Fibroblast of skin of abdomen (primary cell): ENCODE measurements at regions not wholly inside any gene's neighbourhood (a gene's known extent, or its start where the extent isn't known, plus 50 kb on each side); places are given as distances from the start of the nearest gene placed in this dataset.
A peak's percentile ranks its signal among the peaks of the same experiment; 100 is the strongest.
"Not testable (repeated sequence)": the region's sequence is repeated elsewhere in the genome, so short reads cannot be mapped to it uniquely, and the experiment has no call there.

Experiments
- DNase-seq: peaks from one replicate; pipeline ENCODE4 v3.0.0-alpha.2; 2013

DNA sequence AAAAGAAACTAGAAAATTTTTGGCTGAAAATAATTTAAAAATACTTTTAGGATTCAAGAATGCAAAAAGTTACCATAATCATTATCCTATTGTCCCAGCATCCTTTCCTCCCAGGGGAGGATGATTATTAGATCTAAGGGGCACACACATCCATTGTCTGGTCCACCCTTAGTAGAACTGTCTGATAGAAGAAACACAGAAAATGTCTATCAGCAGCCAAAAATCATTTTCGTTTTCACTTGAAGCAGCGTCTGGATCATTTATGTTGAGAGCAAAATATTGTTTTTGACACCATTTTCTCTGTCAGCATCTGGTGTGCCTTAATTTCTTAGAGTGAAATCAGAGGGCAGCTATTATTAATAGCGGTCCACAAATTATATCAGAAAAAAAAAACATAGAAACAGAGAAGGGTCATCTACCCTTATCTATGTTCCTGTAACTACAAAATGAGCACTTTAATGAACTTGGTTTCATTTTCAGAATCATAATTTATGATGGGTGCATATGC is 446.3 kb downstream of the TRAM1L1 start:
- DNase-seq = no peak

DNA sequence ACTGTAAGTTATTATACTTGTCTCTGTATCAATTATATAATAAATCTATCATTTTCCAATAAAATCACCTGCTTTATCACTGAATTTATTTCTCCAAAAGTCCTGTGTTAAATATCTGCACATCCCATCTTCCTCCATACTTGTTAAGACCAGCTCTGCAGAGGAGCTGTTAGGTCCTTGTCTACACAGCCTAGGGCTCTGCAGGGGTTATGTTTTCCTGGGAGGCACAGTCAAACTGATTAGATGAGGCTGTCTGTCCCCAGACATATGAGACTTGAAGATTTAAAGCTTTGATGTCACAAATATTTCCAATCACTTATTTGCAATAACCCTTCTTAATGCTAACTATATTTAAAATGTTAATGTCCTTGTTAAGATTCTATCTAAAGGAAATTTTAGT is 446.8 kb downstream of the TRAM1L1 start:
- no peak for DNase-seq

- DNase-seq = no peak
These were observed 448.5 kb downstream of the TRAM1L1 start for GRCh38 chr4:116636917-116637316.

GRCh38 chr4:116632269-116632668 is 453.1 kb downstream of the TRAM1L1 start:
- DNase-seq = no peak

DNA sequence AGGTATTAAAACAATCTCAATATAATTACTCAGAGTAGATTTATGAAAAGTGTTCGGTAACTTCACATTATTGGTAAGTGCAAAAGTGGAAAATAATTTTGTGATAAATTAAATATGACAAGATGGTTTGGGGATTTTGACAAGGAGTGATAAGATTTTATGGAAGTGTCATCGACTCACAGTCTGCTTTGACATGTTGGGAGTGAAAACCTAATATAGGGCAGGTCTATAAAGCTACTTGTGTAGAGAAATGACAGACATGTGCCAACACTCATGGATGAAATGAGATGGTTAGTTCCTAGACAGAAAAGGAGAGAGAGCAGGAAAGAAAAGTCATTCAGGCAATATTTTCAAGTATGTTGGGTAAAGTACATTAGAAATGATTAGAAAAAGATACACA is 456.8 kb downstream of the TRAM1L1 start:
- DNase-seq = no peak

GRCh38 chr4:116627545-116627944 is 457.8 kb downstream of the TRAM1L1 start:
- DNase-seq = no peak

GRCh38 chr4:116619508-116619907 is 465.9 kb downstream of the TRAM1L1 start:
- not testable (repeated sequence) for DNase-seq

DNA sequence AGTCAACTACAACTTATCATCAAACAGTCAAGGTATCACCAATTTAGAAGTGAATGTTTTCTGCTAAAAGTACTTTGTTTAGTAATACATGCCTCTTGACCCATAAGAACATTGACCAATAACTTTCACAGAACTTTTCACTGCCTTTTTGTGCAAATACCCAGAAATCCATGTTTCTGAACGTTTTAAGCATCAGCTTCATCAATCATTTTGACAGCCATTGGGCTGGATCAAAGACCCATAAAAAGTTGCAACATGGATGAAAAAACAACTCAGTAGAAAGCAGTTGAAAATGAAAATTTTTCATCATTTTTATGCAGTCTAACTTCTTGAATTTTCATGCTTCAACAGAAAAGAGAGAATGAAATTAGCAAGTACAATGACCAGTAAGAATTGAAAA is 466.7 kb downstream of the TRAM1L1 start:
- DNase-seq = no peak

- no peak for DNase-seq
These were observed 482.3 kb downstream of the TRAM1L1 start for GRCh38 chr4:116603096-116603495.

DNA sequence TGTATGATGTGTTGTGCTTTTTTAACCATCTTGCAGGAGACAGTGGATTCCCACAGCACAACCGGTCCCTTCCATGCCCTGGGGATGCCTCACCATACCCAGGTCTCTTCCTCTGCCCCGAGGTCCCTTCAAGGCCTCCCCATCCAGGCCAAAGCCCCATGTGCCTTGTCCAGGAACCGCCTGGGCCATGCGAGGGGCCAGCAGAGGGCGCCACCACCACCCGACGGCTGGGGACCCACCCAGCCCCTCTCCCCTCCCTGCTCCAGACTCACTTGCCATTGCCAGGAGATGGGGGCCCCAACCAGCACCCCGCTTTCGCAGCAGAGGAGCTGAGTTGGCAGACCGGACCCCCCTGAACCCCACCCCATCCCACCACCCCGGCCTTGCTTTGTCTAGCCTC is 485.5 kb downstream of the TRAM1L1 start:
- DNase-seq = no peak

- no peak for DNase-seq
These were observed 486.2 kb downstream of the TRAM1L1 start for GRCh38 chr4:116598980-116599789.

- DNase-seq = no peak
These were observed 487.0 kb downstream of the TRAM1L1 start for GRCh38 chr4:116598155-116598979.

DNA sequence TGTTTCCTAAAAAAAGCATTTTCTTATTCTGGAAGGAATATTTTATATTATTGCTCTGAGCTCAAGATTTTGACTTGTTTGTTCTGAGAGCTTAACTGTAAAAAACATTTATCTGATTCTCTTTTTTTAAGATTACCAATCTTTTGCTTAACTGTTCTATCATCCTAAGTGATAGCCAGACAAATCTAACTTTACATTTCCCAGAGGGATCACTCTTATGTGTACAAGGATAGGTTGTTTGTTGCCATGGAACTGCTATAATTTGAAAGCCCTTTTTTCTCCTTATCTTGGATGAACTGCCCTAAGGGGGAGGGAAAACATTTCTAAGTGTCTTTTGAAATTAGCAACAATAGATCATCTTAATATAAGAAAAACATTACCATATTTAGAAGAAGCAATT is 494.7 kb downstream of the TRAM1L1 start:
- no peak for DNase-seq

GRCh38 chr4:116588783-116589182 is 496.6 kb downstream of the TRAM1L1 start:
- no peak for DNase-seq

- peak; percentile 2 for DNase-seq
These were observed 500.1 kb downstream of the TRAM1L1 start for GRCh38 chr4:116585246-116585645.

DNA sequence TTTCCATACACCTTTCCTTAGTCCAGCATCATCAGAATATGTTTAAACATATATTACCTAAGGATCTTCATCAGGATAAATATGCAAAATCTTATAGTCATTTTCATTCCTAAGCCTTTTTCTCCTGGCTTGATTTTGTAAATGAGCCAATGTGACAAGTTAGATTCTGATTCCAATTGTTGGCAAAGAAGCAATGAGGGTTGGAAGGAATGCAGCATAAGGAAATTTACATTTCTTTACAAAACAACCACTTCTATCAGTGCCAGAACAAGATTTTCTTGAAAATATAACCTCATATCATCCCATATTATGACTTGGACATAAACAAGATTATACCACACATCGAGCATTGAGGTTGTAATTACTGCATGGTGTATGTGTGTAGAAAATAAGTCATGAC is 508.1 kb downstream of the TRAM1L1 start:
- no peak for DNase-seq

GRCh38 chr4:116573540-116573939 is 511.8 kb downstream of the TRAM1L1 start:
- no peak for DNase-seq

DNA sequence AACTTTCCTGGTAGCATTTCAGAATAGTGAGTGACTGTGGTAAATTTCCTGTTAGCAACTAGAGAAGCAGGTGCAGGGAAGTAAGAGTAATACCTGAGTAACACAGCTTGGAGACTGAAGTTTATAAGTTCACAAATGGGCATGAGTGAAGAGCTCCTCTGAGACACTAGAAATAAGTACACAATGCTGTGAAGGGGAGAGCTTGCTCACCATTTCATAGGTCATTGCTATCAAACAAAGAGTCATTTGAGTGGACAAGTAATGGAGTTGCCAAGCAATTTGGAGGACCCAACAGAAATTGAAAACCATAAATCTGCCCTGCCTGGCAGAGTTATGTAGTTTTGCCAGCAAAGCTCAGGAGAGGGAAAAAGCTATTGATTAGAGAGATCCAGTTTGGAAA is 523.6 kb downstream of the TRAM1L1 start:
- DNase-seq = no peak

DNA sequence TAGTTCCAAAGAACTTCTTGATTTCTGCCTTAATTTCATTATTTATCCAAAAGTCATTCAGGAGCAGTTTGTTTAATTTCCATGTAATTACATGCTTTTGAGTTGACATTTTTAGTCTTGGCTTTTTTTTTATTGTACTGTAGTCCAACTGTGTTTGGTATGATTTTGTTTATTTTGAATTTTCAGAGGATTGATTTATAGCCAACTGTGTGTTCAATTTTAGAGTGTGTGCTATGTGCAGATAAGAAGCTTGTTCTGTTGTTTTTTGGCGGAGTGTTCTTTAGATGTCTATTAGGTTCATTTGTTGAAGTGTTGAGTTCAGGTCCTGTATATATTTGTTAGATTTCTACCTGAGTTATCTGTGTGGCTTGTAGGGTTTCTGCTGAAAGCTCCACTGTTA is 533.6 kb downstream of the TRAM1L1 start:
- no peak for DNase-seq

DNA sequence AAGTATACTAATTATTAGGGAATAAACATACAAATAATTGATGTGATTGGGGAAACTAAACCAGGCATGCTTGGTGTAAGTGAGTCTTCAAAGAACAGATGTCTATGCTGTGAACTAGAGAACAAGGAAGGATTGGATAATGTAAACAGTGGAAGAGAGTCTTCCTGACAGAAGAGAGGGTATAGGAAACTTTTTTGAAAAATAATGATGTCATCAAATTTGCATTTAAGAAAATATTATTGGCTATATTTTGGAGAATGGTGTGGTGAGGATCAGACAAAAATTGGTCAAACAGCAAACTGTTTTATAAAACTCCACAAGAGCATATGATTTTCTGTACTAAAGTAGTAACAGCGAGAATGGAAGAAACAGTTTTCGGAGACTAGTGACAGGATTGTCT is 537.7 kb downstream of the TRAM1L1 start:
- DNase-seq = no peak

GRCh38 chr4:116546759-116547158 is 538.6 kb downstream of the TRAM1L1 start:
- no peak for DNase-seq

DNA sequence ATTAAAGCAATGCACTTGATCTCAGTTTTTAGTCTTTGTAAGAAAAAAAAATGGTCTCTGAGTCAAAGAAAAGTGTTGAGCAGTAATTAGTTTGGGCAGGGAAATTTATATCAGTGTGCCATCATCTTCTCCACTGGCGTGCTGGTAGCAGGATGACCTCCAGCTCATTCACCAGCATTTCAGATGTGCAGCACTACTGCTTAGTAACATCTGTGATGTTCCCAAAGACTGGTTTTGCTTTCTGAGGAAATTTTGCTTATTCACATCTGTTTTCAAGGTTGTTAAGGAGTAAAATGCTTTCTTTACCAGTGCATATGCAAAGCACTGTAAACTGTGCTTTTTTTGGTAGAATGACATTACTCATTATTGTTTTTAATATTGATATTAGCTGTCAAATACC is 540.4 kb downstream of the TRAM1L1 start:
- DNase-seq = no peak

DNA sequence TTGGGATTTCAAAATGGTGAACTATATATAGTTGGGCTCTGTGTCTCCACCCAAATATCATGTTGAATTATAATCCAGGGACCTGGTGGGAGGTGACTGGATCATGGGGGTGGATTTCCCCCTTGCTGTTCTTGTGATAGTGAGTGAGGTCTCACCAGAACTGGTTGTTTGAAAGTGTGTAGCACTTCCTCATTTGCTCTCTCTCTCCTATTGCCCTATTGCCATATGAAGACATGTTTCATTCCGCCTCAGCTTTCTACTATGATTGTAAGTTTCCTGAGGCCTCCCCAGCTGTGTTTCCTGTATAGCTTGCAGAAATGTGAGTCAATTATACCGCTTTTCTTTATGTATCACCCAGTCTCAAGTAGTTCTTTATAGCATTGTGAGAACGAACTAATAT is 545.6 kb downstream of the TRAM1L1 start:
- DNase-seq = no peak

DNA sequence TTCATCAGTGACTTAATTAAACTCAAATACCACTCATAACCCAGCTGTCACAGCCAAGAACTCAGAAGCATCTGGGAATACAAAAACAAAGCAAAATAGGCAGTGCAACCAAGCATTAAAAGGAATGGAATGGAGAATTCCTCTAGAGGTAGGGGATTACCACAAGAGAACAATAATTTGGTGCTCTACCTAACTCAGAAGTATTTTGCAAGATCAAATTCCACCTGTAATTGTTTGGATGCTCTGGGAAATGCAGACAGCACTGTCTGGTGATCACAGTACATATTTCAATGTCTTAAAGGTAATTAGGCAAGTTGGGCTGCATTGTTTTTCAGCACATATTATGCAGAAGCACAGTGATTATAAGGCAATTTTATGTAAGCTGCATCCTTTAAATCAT is 547.5 kb downstream of the TRAM1L1 start:
- no peak for DNase-seq
